ENCODE measurements at regions not wholly inside any gene's neighbourhood (a gene's known extent, or its start where the extent isn't known, plus 50 kb on each side); places are given as distances from the start of the nearest gene placed in this dataset.
A peak's percentile ranks its signal among the peaks of the same experiment; 100 is the strongest.

- no peaks in the 10 kb centered on the region for H4K20me1 ChIP-seq (replicated peaks; ENCODE audit: insufficient read depth)
- H2AFZ ChIP-seq: no peak overlapping the region
- H3K4me2 ChIP-seq: no peak overlapping the region
- no peaks in the 10 kb centered on the region for H3K27me3 ChIP-seq (ENCODE audit: insufficient read depth)
- Mint-ChIP-seq H3K9me3 (no peaks in the 10 kb centered on the region), H3K27me3 (ENCODE audit: insufficient read depth, low read depth, poor library complexity) (no peaks in the 10 kb centered on the region), H3K4me1 (no peaks in the 10 kb centered on the region), H3K36me3 (ENCODE audit: low read depth) (no peaks in the 10 kb centered on the region), H3K4me3 (no peak overlapping the region), H3K27ac (no peak overlapping the region)
- ATAC-seq (peak; percentile 33; the same call in 2 of the 3 replicates), DNase-seq (ENCODE audit: low spot score) (peak; percentile 2)
- no peaks in the 10 kb centered on the region for H3F3A ChIP-seq (replicated peaks; ENCODE audit: low read depth)
- no peaks in the 10 kb centered on the region for H3K4me1 ChIP-seq (ENCODE audit: insufficient read depth)
- no peaks in the 10 kb centered on the region for H3K36me3 ChIP-seq (ENCODE audit: insufficient read depth)
- H3K4me3 ChIP-seq: no peak overlapping the region
- H3K9me2 ChIP-seq (ENCODE audit: insufficient read depth): no peaks in the 10 kb centered on the region
- no peak for TF ChIP-seq ZNF114 (CRISPR knock-in tag; IDR thresholded peaks at IDR 0.05)
- TF ChIP-seq CREB1 (CRISPR knock-in tag; IDR thresholded peaks at IDR 0.05; ENCODE audit: low read depth): no peak
- TF ChIP-seq EZH2phosphoT487 (IDR thresholded peaks at IDR 0.05; ENCODE audit: unreplicated experiment): no peak
- TF ChIP-seq ZNF331 (CRISPR knock-in tag; IDR thresholded peaks at IDR 0.05; ENCODE audit: low read depth): no peak
- TF ChIP-seq JUNB (IDR thresholded peaks at IDR 0.05; ENCODE audit: unreplicated experiment): no peak
- H3K79me2 ChIP-seq (replicated peaks; ENCODE audit: insufficient read depth): no peaks in the 10 kb centered on the region
- H3K27ac ChIP-seq (ENCODE audit: low read depth): no peak overlapping the region
Measured at GRCh38 chr13:65095161-65096082, 2134.7 kb downstream of the PCDH9 start.

GRCh38 chr13:65093357-65093756 lies 2136.8 kb downstream of the PCDH9 start:
- Mint-ChIP-seq H3K4me3 (no peak overlapping the region), H3K4me1 (no peaks in the 10 kb centered on the region), H3K9me3 (no peaks in the 10 kb centered on the region), H3K27ac (no peak overlapping the region), H3K36me3 (ENCODE audit: low read depth) (no peaks in the 10 kb centered on the region), H3K27me3 (ENCODE audit: insufficient read depth, low read depth, poor library complexity) (no peaks in the 10 kb centered on the region)
- H3K79me2 ChIP-seq (replicated peaks; ENCODE audit: insufficient read depth): no peaks in the 10 kb centered on the region
- H3K27me3 ChIP-seq (ENCODE audit: insufficient read depth): no peaks in the 10 kb centered on the region
- no peak for ATAC-seq
- no peaks in the 10 kb centered on the region for H4K20me1 ChIP-seq (replicated peaks; ENCODE audit: insufficient read depth)
- no peak for DNase-seq (ENCODE audit: low spot score)
- no peak overlapping the region for H2AFZ ChIP-seq
- H3K27ac ChIP-seq (ENCODE audit: low read depth): no peak overlapping the region
- no peak overlapping the region for H3K4me2 ChIP-seq
- no peaks in the 10 kb centered on the region for H3K4me1 ChIP-seq (ENCODE audit: insufficient read depth)
- H3F3A ChIP-seq (replicated peaks; ENCODE audit: low read depth): no peaks in the 10 kb centered on the region
- no peak overlapping the region for H3K4me3 ChIP-seq
- no peaks in the 10 kb centered on the region for H3K9me2 ChIP-seq (ENCODE audit: insufficient read depth)
- H3K36me3 ChIP-seq (ENCODE audit: insufficient read depth): no peaks in the 10 kb centered on the region
- no peak for TF ChIP-seq NANOG (IDR thresholded peaks at IDR 0.05; ENCODE audit: borderline replicate concordance)
- no peak for TF ChIP-seq POLR2AphosphoS5 (IDR thresholded peaks at IDR 0.05; ENCODE audit: low read depth)
- TF ChIP-seq CREB1 (CRISPR knock-in tag; IDR thresholded peaks at IDR 0.05; ENCODE audit: low read depth): no peak
- TF ChIP-seq STAT1 (IDR thresholded peaks at IDR 0.05; ENCODE audit: unreplicated experiment): no peak
- no peak for TF ChIP-seq EZH2phosphoT487 (IDR thresholded peaks at IDR 0.05; ENCODE audit: unreplicated experiment)
- no peak for TF ChIP-seq JUNB (IDR thresholded peaks at IDR 0.05; ENCODE audit: unreplicated experiment)
- TF ChIP-seq ETS1 (IDR thresholded peaks at IDR 0.05): no peak
- TF ChIP-seq, protein P1, sequence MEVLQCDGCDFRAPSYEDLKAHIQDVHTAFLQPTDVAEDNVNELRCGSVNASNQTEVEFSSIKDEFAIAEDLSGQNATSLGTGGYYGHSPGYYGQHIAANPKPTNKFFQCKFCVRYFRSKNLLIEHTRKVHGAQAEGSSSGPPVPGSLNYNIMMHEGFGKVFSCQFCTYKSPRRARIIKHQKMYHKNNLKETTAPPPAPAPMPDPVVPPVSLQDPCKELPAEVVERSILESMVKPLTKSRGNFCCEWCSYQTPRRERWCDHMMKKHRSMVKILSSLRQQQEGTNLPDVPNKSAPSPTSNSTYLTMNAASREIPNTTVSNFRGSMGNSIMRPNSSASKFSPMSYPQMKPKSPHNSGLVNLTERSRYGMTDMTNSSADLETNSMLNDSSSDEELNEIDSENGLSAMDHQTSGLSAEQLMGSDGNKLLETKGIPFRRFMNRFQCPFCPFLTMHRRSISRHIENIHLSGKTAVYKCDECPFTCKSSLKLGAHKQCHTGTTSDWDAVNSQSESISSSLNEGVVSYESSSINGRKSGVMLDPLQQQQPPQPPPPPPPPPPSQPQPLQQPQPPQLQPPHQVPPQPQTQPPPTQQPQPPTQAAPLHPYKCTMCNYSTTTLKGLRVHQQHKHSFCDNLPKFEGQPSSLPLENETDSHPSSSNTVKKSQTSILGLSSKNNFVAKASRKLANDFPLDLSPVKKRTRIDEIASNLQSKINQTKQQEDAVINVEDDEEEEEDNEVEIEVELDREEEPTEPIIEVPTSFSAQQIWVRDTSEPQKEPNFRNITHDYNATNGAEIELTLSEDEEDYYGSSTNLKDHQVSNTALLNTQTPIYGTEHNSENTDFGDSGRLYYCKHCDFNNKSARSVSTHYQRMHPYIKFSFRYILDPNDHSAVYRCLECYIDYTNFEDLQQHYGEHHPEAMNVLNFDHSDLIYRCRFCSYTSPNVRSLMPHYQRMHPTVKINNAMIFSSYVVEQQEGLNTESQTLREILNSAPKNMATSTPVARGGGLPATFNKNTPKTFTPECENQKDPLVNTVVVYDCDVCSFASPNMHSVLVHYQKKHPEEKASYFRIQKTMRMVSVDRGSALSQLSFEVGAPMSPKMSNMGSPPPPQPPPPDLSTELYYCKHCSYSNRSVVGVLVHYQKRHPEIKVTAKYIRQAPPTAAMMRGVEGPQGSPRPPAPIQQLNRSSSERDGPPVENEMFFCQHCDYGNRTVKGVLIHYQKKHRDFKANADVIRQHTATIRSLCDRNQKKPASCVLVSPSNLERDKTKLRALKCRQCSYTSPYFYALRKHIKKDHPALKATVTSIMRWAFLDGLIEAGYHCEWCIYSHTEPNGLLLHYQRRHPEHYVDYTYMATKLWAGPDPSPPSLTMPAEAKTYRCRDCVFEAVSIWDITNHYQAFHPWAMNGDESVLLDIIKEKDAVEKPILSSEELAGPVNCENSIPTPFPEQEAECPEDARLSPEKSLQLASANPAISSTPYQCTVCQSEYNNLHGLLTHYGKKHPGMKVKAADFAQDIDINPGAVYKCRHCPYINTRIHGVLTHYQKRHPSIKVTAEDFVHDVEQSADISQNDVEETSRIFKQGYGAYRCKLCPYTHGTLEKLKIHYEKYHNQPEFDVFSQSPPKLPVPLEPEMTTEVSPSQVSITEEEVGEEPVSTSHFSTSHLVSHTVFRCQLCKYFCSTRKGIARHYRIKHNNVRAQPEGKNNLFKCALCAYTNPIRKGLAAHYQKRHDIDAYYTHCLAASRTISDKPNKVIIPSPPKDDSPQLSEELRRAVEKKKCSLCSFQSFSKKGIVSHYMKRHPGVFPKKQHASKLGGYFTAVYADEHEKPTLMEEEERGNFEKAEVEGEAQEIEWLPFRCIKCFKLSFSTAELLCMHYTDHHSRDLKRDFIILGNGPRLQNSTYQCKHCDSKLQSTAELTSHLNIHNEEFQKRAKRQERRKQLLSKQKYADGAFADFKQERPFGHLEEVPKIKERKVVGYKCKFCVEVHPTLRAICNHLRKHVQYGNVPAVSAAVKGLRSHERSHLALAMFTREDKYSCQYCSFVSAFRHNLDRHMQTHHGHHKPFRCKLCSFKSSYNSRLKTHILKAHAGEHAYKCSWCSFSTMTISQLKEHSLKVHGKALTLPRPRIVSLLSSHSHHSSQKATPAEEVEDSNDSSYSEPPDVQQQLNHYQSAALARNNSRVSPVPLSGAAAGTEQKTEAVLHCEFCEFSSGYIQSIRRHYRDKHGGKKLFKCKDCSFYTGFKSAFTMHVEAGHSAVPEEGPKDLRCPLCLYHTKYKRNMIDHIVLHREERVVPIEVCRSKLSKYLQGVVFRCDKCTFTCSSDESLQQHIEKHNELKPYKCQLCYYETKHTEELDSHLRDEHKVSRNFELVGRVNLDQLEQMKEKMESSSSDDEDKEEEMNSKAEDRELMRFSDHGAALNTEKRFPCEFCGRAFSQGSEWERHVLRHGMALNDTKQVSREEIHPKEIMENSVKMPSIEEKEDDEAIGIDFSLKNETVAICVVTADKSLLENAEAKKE (CRISPR knock-in tag; IDR thresholded peaks at IDR 0.05): no peak
- TF ChIP-seq, protein P2, sequence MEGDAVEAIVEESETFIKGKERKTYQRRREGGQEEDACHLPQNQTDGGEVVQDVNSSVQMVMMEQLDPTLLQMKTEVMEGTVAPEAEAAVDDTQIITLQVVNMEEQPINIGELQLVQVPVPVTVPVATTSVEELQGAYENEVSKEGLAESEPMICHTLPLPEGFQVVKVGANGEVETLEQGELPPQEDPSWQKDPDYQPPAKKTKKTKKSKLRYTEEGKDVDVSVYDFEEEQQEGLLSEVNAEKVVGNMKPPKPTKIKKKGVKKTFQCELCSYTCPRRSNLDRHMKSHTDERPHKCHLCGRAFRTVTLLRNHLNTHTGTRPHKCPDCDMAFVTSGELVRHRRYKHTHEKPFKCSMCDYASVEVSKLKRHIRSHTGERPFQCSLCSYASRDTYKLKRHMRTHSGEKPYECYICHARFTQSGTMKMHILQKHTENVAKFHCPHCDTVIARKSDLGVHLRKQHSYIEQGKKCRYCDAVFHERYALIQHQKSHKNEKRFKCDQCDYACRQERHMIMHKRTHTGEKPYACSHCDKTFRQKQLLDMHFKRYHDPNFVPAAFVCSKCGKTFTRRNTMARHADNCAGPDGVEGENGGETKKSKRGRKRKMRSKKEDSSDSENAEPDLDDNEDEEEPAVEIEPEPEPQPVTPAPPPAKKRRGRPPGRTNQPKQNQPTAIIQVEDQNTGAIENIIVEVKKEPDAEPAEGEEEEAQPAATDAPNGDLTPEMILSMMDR (conservative IDR thresholded peaks at IDR 0.05; ENCODE audit: low read depth in 2 of 2): no peak

Data from GM23338 (cell line).